HG02610 (cell line): ENCODE measurements at regions not wholly inside any gene's neighbourhood (a gene's known extent, or its start where the extent isn't known, plus 50 kb on each side); places are given as distances from the start of the nearest gene placed in this dataset.

ENCODE experiments used
- ATAC-seq: cut with Tn5 transposase; IDR thresholded peaks from one replicate; pipeline ENCODE4 v1.9.1; 2021; ENCODE audit warnings: mild to moderate bottlenecking, moderate library complexity; ENCODE audit not compliant: unreplicated experiment

- no peak for ATAC-seq
These were observed 162.2 kb upstream of the ZFHX3 start for GRCh38 chr16:73210084-73210483.

DNA sequence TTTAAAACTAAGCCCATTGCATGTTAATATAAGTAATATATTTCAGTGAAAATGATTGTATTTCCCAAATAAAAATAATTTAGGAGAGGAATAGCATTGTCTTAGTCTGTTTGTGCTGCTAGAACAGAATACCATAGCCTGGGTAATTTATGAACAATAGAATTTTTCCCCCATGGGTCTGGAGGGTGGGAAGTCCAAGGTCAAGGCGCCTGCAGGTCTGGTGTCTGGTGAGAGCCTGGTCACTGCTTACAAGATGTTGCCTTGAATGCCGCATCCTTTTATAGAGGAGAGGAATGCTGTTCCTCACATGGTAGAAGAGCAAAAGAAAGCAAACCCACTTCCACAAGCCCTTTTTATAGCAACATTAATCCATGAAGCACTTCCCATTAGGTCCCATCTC lies 161.3 kb upstream of the ZFHX3 start:
- ATAC-seq: no peak

DNA sequence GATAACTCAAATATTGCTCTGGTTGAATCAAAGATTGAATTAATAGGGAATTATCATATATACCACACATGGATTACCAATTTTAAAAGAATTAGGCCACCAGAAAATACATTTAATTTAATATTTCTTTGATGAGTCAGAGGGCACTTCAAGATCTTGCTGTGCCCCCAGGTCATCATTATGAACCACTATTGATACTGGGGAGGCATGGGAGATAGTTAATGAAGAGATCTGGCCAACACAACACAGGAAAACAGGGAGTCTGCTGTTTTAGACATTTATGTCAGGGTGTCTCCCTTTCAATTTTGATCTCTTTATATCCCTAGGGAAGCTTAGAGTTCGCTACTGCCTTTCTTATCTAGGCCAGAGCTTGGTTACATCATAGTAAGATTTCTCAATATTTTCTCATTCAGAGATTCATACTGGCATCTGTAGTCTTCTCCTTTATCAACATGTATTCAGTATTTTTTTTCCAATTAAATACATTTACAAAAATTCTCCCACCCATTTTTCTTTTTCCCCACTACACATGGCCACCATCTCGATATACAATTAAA lies 158.3 kb upstream of the ZFHX3 start:
- ATAC-seq: no peak

DNA sequence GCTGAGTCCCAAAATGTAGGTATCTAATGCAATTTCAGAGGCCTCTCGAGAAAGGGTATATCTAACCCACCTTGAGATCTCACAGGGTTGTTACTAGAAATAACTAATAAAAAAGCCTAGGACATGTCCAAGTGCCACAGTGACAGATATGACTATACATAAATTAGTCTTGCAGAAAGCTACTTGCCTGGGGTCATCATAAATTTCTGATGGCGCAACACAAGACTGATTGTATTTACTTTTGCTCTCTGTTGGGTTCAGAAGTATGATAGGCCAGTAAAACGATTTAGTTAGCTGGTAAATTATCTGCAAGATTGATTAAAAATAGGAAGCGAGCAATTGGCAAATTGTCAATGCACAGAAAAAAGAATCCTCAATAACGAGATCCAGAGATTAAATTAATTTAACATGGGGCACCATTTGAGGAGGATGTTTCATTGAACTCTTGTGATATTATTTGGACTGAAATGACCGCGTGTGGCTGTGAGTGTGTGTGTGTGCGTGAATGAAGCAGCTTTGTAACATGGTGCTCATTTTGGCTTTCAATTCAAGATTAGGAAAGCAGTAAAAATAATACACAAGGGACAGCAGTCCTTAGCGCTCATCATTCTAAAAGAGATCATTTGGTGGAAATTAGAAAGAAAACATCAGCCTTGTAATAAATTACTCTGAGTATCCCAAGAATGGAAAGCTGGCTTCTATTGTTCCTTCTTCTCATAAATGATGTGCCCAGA lies 157.4 kb upstream of the ZFHX3 start:
- no peak for ATAC-seq

GRCh38 chr16:73204359-73205152 lies 156.6 kb upstream of the ZFHX3 start:
- ATAC-seq: no peak

DNA sequence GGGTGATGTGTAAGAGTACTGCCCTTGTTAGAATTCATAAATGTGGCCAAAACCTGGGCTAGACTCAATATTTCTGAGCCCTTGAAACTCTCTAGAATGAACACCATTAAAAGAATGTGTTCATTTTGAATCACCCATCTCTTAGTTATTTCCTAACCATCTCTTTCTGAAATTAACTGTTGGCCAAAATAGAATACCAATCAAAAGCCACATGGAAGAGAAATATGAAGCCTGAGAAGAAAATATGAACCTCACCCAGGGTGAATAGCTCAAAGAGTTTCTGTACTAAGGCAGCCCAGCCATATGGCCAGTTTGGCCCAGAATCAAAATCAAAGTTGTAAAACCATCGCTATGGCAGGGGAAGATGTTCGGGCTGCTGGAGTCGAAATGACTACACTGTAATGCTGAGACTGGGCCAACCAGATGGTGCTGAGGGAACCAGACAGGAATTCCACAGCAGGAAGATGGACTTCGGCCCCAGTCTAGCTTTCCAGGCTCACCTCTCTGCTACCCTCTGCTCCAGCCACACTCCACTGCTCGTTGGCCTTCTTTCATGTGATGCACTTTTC lies 154.3 kb upstream of the ZFHX3 start:
- no peak for ATAC-seq

DNA sequence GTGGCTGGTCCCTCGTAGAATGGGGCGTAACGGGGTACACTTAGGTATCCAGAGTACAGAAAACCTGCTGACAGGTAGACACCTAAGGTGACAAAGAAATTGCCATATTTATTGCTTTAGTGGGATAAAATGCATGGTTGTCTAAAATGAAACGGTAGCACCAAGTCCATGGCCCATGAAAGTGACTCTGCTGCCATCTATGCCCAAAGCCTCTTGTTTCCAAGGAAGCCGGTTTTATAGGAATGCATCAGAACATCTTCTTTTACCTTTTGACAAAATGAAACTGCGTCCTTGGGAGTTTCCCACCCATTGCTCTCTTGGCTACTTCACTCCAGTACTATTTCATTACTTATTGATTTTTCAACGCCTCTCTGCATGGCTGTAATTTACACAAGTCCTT lies 151.3 kb upstream of the ZFHX3 start:
- no peak for ATAC-seq

GRCh38 chr16:73198481-73198880 lies 150.6 kb upstream of the ZFHX3 start:
- no peak for ATAC-seq

- no peak for ATAC-seq
These were observed 149.7 kb upstream of the ZFHX3 start for GRCh38 chr16:73197598-73197997.

DNA sequence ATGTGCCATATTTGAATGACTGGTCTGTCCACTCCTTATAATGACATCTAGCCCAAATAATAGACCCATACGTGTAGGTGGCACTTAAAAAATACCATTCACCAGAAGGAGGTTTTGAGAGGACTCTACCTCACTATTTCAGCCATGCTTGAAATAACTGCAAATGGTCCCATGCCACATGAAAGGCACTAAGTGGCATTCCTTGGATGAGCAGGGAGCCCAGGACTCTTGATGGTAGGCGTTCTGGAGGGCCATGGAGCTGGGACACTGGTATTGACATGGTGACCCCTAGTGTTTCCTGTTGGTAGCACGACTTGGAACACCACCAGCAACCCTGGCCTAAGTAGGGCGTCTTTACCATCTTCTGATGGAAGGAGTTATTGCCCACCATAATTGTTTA lies 148.7 kb upstream of the ZFHX3 start:
- ATAC-seq: peak; percentile 73

GRCh38 chr16:73193464-73193863 lies 145.5 kb upstream of the ZFHX3 start:
- no peak for ATAC-seq

- ATAC-seq: no peak
These were observed 144.4 kb upstream of the ZFHX3 start for GRCh38 chr16:73192232-73192894.

DNA sequence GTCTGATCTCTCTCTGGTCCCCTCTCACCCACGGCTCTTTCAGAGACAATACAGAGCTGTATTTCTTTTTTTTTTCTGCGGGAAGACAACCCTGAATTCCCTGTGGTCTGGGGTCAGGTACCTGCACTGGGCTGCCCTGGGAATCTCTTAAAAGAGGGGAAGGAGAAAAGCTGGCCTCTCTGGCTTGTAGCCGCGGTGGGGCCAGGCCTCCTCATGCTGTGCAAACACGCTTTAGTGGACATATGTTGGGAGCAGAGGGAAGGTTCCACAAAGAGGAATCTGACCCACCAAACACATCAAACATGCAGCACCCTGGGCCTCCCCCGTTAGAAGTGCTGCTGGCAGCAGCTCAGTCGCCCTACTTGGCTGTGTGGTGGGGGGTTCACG lies 143.7 kb upstream of the ZFHX3 start:
- ATAC-seq: no peak

DNA sequence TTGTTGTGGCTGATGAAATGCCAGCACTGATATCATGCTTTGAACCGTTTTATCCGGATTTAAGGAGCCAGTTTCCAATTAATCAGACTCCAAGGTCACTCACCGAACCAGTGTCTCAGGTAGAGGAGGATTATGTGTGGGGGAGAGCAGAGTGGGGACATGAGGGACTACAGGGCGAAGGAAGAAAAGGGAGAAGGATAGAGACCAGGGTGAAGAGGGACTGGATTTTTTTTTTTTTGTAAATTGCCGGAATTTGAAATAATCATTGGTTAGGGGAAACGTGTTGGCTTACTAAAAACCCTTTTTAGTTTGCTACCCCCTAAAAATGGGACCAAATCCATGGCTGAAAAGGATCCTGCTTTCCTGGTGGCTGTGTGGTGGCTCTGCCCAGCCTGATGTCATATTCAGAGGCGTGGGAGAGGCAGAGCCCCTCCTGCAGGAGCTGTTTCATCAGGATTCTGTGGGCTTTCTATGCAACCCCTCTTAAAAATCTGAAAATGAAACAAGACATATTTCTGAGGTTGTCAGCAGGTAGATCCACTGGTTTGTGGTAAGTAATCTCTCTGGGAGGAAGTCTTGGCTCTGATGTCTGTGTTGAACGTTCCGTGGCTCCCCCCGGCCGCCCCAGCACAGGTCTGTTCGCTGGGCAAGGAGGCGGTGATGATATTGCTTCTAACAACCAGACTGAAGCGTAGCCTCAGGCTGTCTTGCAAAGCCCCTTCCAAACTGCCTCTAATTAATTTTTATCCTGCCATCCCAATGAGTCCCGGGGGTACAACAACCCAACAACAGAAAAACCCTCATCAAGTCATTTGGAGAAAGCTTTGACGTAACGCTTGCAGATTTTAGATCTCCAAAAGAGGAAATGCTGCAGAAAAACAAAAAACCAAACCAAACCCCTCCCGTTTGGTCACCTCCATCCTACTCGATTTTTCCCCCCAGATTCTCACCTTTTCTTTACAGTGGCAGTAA lies 143.0 kb upstream of the ZFHX3 start:
- peak; percentile 42 for ATAC-seq

- ATAC-seq: no peak
These were observed 142.3 kb upstream of the ZFHX3 start for GRCh38 chr16:73190256-73190655.

- no peak for ATAC-seq
These were observed 141.2 kb upstream of the ZFHX3 start for GRCh38 chr16:73189136-73189535.

DNA sequence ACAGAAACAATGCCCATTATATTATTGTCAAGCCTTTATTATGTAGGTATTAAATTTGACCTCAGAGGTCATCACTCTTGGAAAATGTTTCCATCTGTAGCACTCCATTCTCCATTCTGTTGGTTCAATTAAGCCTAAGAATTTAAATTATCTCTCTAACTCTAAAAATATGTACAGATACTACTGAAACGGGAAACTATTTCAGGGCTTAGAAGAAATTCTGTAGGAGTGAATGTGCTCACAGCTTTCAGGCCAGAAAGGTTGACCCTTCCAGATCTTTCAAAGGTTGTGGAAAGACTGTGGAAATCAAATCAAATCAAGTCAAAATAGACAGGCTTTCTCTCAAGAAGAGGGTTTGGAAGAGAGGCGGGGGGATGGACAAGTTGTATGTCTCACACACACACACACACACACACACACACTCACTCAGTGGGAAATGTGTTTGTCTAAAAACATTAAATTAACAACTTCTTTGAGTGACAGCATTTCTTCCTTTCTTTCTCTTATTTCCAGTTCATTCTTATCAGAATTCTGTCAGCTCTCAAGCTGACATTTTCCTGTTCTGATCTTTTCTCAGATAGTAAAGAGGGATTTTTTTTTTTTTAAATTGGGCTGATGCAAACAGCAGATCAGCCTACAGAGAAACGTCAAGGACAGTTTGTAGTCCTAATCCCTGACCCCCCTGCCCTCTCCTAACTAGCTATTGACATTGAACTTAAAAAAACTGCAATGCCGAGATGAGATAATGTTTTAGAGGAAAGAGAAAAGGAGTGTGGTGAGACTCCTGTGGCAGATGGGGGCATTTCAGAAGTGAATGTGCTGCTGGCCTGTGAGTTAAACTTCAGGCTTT lies 139.0 kb upstream of the ZFHX3 start:
- no peak for ATAC-seq

- ATAC-seq: no peak
These were observed 137.8 kb upstream of the ZFHX3 start for GRCh38 chr16:73185737-73186136.

GRCh38 chr16:73183611-73184092 lies 135.7 kb upstream of the ZFHX3 start:
- ATAC-seq: no peak
